ENCODE measurements at regions not wholly inside any gene's neighbourhood (a gene's known extent, or its start where the extent isn't known, plus 50 kb on each side); places are given as distances from the start of the nearest gene placed in this dataset.

DNA sequence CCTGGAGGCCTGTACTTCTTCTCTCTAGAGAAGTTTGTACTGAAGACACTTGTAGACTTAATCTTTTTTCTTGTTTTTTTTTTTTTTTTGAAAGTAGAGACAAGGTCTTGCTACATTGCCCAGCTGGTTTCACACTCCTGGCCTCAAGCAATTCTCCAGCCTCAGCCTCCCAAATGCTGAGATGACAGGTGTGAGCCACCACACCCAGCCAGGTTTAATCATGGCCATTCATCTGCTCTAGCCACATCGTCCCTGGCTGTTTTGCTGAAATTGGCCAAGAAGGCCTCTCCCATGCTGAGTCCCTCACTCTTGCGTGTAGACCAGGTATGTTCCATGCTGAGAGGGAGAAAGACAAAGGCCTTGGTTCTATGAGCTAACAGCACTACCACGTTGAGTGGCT, 176.2 kb downstream of the JCAD start:
- Histone ChIP-seq H3K56ac (ENCODE audit: insufficient read length, low read depth, low read length) (no peak overlapping the region), H3K9ac (ENCODE audit: extremely low read depth, insufficient read length, low read length) (no peak overlapping the region)
- WGBS (ENCODE audit: extremely low coverage, insufficient read length, low lambda C conversion rate) = no CpG with 5 or more reads among the region's 3 CpGs

More for the DNA sequence above, 176.2 kb downstream of the JCAD start:
- H2BK5ac ChIP-seq (ENCODE audit: insufficient read length, low read length) = no peak overlapping the region
- H3K9me3 ChIP-seq (ENCODE audit: control insufficient read depth, low read depth, low read length) = no peaks in the 10 kb centered on the region
- TF ChIP-seq, protein P1, sequence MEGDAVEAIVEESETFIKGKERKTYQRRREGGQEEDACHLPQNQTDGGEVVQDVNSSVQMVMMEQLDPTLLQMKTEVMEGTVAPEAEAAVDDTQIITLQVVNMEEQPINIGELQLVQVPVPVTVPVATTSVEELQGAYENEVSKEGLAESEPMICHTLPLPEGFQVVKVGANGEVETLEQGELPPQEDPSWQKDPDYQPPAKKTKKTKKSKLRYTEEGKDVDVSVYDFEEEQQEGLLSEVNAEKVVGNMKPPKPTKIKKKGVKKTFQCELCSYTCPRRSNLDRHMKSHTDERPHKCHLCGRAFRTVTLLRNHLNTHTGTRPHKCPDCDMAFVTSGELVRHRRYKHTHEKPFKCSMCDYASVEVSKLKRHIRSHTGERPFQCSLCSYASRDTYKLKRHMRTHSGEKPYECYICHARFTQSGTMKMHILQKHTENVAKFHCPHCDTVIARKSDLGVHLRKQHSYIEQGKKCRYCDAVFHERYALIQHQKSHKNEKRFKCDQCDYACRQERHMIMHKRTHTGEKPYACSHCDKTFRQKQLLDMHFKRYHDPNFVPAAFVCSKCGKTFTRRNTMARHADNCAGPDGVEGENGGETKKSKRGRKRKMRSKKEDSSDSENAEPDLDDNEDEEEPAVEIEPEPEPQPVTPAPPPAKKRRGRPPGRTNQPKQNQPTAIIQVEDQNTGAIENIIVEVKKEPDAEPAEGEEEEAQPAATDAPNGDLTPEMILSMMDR (conservative IDR thresholded peaks at IDR 0.05) = no peak
- no peak overlapping the region for H2AK5ac ChIP-seq (ENCODE audit: insufficient read length, low read length)
- H3K79me1 ChIP-seq (ENCODE audit: insufficient read depth, low read depth, low read length, poor library complexity, severe bottlenecking) = no peaks in the 10 kb centered on the region
- no peaks in the 10 kb centered on the region for H3K23me2 ChIP-seq (ENCODE audit: insufficient read length, low read depth, low read length, poor library complexity, severe bottlenecking)
- H3K23ac ChIP-seq (ENCODE audit: insufficient read length, low read depth, low read length) = no peak overlapping the region
- no peaks in the 10 kb centered on the region for H3K4me1 ChIP-seq (ENCODE audit: insufficient read depth, low read length)
- H4K20me1 ChIP-seq (ENCODE audit: control insufficient read depth, insufficient read depth, insufficient read length) = no peaks in the 10 kb centered on the region
- H2AFZ ChIP-seq (ENCODE audit: low read length) = no peak overlapping the region
- Mint-ChIP-seq H3K4me3 (no peak overlapping the region), H3K27me3 (ENCODE audit: low read depth) (peaks cover 7% of the 10 kb centered on the region), H3K4me1 (no peaks in the 10 kb centered on the region), H3K36me3 (ENCODE audit: insufficient read depth in 1 of 3, low read depth in 3 of 3) (no peaks in the 10 kb centered on the region), H3K9me3 (no peaks in the 10 kb centered on the region; a peak in 1 of 5 replicates), H3K27ac (no peak overlapping the region)
- no peak overlapping the region for H3K4me2 ChIP-seq (ENCODE audit: insufficient read depth, insufficient read length, low read length)
- no peak overlapping the region for H2BK15ac ChIP-seq (ENCODE audit: low read depth, low read length)
- no peak overlapping the region for H2BK12ac ChIP-seq (ENCODE audit: insufficient read length, low read depth, low read length)
- no peak overlapping the region for H2BK120ac ChIP-seq (ENCODE audit: low read depth, low read length, poor library complexity, severe bottlenecking)
- no peak overlapping the region for H2BK20ac ChIP-seq (ENCODE audit: low read depth, low read length, poor library complexity, severe bottlenecking)
- H3K27ac ChIP-seq (ENCODE audit: insufficient read length, low read depth, low read length) = no peak overlapping the region
- no peak for DNase-seq
- no peak overlapping the region for H3K4ac ChIP-seq (ENCODE audit: low read depth, low read length)
- no peaks in the 10 kb centered on the region for H3K27me3 ChIP-seq (ENCODE audit: insufficient read depth, low read length)
- no peak overlapping the region for H4K8ac ChIP-seq (replicated peaks; ENCODE audit: insufficient read length, low read depth, low read length)
- no peak overlapping the region for H3T11ph ChIP-seq (ENCODE audit: low read length)
- no peak overlapping the region for H3K14ac ChIP-seq (ENCODE audit: insufficient read depth, low read length)
- H4K5ac ChIP-seq (ENCODE audit: insufficient read length, low read depth, low read length) = no peak overlapping the region
- no peaks in the 10 kb centered on the region for H3K79me2 ChIP-seq (ENCODE audit: insufficient read depth, low read length)
- no peak overlapping the region for H3K18ac ChIP-seq (ENCODE audit: insufficient read length, low read depth, low read length)
- no peak overlapping the region for H4K91ac ChIP-seq (ENCODE audit: insufficient read length, low read depth, low read length)
